IPS DF 6.9 (cell line): ENCODE measurements at regions not wholly inside any gene's neighbourhood (a gene's known extent, or its start where the extent isn't known, plus 50 kb on each side); places are given as distances from the start of the nearest gene placed in this dataset.

Experiments
- DNase-seq: peaks from one replicate; pipeline ENCODE4 v3.0.0-alpha.2; 2013; ENCODE audit warnings: low read depth, low spot score
- H3K27ac ChIP-seq: one replicate; pipeline ENCODE4 v1.5.1; 2013; ENCODE audit warnings: low read length, control low read depth
- H3K27me3 ChIP-seq: 2 replicates; pipeline ENCODE4 v1.6.1; 2013; ENCODE audit warnings: mild to moderate bottlenecking, low read length; ENCODE audit not compliant: control insufficient read depth, insufficient read depth
- H3K36me3 ChIP-seq: 2 replicates; pipeline ENCODE4 v1.6.1; 2013; ENCODE audit warnings: low read length; ENCODE audit not compliant: control insufficient read depth, insufficient read depth
- H3K4me1 ChIP-seq: 2 replicates; pipeline ENCODE4 v1.6.1; 2013; ENCODE audit warnings: low read length; ENCODE audit not compliant: control insufficient read depth, insufficient read depth
- H3K4me3 ChIP-seq: 2 replicates; pipeline ENCODE4 v1.5.1; 2013; ENCODE audit warnings: mild to moderate bottlenecking, low read length
- H3K9me3 ChIP-seq: 2 replicates; pipeline ENCODE4 v1.6.1; 2013; ENCODE audit warnings: low read length, inconsistent platforms; ENCODE audit not compliant: control insufficient read depth, insufficient read depth
- WGBS: extraction: QIAGEN DNeasy Blood & Tissue Kit; methylation state at CpG from one replicate; pipeline ENCODE4 v1.1.7; 2013; ENCODE audit warnings: mixed read lengths, missing lambda C conversion rate; ENCODE audit not compliant: insufficient read length, insufficient coverage; 5-methylcytosine and 5-hydroxymethylcytosine counted together

GRCh38 chr12:30415777-30416176 lies 279.9 kb downstream of the IPO8 start:
- Histone ChIP-seq H3K4me1 (no peaks in the 10 kb centered on the region), H3K36me3 (no peaks in the 10 kb centered on the region), H3K4me3 (no peak overlapping the region), H3K27me3 (no peaks in the 10 kb centered on the region), H3K27ac (no peak overlapping the region), H3K9me3 (peaks cover 2% of the 10 kb centered on the region; the same call in 1 of the 2 replicates)
- no peak for DNase-seq
- no CpG with 5 or more reads among the region's 4 CpGs for WGBS

GRCh38 chr12:30414507-30414906 lies 281.2 kb downstream of the IPO8 start:
- Histone ChIP-seq H3K9me3 (peaks cover 2% of the 10 kb centered on the region; the same call in 1 of the 2 replicates), H3K4me3 (no peak overlapping the region), H3K27me3 (no peaks in the 10 kb centered on the region), H3K4me1 (no peaks in the 10 kb centered on the region), H3K36me3 (no peaks in the 10 kb centered on the region), H3K27ac (no peak overlapping the region)
- DNase-seq, result no peak

DNA sequence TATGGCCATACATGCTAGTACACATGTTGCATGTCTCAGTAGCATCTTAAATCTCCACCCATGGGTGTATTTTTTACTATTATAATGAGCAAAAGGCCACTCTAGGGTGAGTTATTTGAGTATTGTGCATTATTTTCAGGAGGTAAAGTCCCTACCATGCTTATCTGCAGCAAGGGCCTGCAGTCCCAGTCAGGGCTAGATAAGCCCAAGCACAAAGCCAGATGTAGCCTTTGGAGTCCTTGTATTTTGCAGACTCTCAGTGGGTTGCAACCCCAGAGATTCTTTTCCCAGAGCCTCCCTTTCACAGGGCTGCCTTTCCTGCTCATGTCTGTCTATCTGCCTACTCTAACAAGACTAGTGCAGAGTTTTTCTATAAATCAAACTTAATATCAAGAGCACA lies 295.3 kb downstream of the IPO8 start:
- no peak for DNase-seq
- Histone ChIP-seq H3K27ac (no peak overlapping the region), H3K36me3 (no peaks in the 10 kb centered on the region), H3K27me3 (no peaks in the 10 kb centered on the region), H3K4me1 (no peaks in the 10 kb centered on the region), H3K4me3 (no peak overlapping the region), H3K9me3 (peaks cover 3% of the 10 kb centered on the region; the same call in 1 of the 2 replicates)

GRCh38 chr12:30399859-30400258 lies 295.8 kb downstream of the IPO8 start:
- no peak overlapping the region for H3K4me3 ChIP-seq
- H3K9me3 ChIP-seq, result peaks cover 3% of the 10 kb centered on the region; the same call in 1 of the 2 replicates
- no peaks in the 10 kb centered on the region for H3K27me3 ChIP-seq
- no peak for DNase-seq
- H3K36me3 ChIP-seq, result no peaks in the 10 kb centered on the region
- H3K27ac ChIP-seq, result no peak overlapping the region
- no CpG with 5 or more reads among the region's 2 CpGs for whole genome bisulfite sequencing
- no peaks in the 10 kb centered on the region for H3K4me1 ChIP-seq

DNA sequence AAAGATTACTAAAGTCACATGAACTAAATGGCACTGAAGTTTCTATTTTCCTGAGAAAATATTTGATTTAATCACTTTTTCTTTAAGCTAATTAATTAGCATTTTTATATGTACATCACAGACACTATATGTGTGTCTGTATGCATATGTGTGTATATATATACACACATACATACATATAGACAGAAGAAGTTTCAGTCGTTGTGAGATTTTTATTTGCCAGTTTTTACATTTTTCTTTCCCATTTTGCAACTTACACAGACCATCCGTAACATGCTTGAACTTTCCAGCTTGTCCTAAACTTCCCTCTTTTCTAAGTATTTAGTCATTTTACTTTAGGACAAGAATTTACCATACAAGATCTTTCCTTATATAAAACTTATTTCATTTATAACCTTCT lies 299.1 kb downstream of the IPO8 start:
- Histone ChIP-seq H3K4me1 (no peaks in the 10 kb centered on the region), H3K27ac (no peak overlapping the region), H3K27me3 (no peaks in the 10 kb centered on the region), H3K4me3 (no peak overlapping the region), H3K36me3 (no peaks in the 10 kb centered on the region), H3K9me3 (peaks cover 3% of the 10 kb centered on the region; the same call in 1 of the 2 replicates)
- no peak for DNase-seq
- WGBS, result no CpG with 5 or more reads among the region's 2 CpGs

- DNase-seq, result no peak
- H3K9me3 ChIP-seq, result peaks cover 3% of the 10 kb centered on the region; the same call in 1 of the 2 replicates
- no peaks in the 10 kb centered on the region for H3K27me3 ChIP-seq
- no CpG with 5 or more reads among the region's 3 CpGs for WGBS
- H3K4me3 ChIP-seq, result no peak overlapping the region
- no peaks in the 10 kb centered on the region for H3K4me1 ChIP-seq
- H3K36me3 ChIP-seq, result no peaks in the 10 kb centered on the region
- H3K27ac ChIP-seq, result no peak overlapping the region
Observed at GRCh38 chr12:30395190-30395589, 300.5 kb downstream of the IPO8 start.

DNA sequence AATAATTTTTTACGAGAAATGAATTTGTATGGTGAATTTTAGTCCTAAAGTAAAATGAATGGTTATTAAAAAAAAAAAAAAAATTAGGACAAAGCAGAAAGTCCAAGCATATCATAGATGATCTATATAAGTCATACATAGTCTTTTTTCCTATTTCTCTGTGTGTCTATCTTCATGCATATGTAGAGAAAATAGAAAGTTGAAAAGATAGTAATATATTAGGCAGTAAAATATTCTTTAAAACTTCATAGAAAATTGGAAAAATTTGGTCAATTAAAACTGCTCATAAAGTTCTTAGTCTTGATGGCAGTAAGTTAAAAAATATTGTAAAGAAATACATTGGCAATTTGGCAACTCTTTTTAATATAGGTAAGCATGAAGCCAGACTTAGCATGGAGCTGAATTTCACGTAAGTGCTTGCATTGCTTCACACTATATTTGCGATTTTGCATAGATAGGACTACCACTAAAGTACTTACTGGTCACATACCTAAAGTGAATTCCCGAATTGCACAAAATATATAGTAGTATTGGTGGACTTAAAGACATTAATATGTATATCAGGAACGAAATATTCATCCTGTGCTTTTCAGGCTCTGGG lies 303.8 kb downstream of the IPO8 start:
- DNase-seq, result no peak
- WGBS, result 100% methylated on average over 1 of the region's 5 CpGs
- Histone ChIP-seq H3K27ac (no peak overlapping the region), H3K36me3 (no peaks in the 10 kb centered on the region), H3K27me3 (no peaks in the 10 kb centered on the region), H3K9me3 (peaks cover 1% of the 10 kb centered on the region; the same call in 1 of the 2 replicates), H3K4me3 (no peak overlapping the region), H3K4me1 (no peaks in the 10 kb centered on the region)

GRCh38 chr12:30385706-30386105 lies 310.0 kb downstream of the IPO8 start:
- WGBS, result 100% methylated on average over 1 of the region's 4 CpGs

DNA sequence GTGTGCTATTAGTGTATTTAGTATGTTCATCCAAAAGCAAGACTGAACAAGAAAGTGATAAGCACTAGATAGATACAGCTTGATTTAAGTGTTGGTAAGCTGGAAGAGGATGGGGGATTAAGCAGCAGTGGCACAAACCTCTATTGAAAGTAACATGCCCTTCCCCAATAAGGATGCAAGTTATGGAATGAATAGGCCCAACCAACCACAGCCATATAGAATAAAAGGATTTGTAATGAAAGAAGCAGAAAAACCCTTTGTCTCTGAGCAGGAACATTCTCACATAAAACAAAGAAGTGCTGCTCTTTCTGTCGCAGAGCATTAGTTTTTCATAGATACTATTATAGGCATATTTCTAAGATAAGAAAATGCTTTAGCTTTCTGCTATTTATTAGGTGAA lies 310.7 kb downstream of the IPO8 start:
- Histone ChIP-seq H3K27ac (no peak overlapping the region), H3K4me3 (no peak overlapping the region), H3K4me1 (no peaks in the 10 kb centered on the region), H3K36me3 (no peaks in the 10 kb centered on the region), H3K27me3 (no peaks in the 10 kb centered on the region), H3K9me3 (no peaks in the 10 kb centered on the region; the same call in 1 of the 2 replicates)
- no CpG with 5 or more reads among the region's 1 CpG for WGBS
- DNase-seq, result no peak

More at GRCh38 chr12:30385706-30386105, 310.0 kb downstream of the IPO8 start:
- no peak overlapping the region for H3K4me3 ChIP-seq
- no peaks in the 10 kb centered on the region for H3K9me3 ChIP-seq
- no peaks in the 10 kb centered on the region for H3K27me3 ChIP-seq
- no peaks in the 10 kb centered on the region for H3K4me1 ChIP-seq
- no peak overlapping the region for H3K27ac ChIP-seq
- no peaks in the 10 kb centered on the region for H3K36me3 ChIP-seq
- no peak for DNase-seq

DNA sequence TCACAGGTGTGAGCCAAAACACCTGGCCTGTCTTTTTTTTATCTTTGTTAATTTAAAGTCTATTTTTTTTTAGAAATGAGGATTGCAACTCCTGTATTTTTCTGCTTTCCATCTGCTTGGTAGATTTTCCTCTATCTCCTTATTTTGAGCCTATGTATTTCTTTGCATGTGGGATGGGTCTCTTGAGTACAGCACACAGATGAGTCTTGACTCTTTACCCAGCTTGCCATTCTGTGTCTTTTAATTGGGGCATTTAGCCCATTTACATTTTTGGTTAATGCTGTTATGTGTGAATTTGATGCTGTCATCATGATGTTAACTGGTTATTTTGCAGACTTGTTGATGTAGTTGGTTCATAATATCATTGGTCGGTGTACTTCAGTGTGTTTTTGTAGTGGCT lies 317.4 kb downstream of the IPO8 start:
- Histone ChIP-seq H3K4me3 (no peak overlapping the region), H3K27ac (no peak overlapping the region), H3K27me3 (no peaks in the 10 kb centered on the region), H3K36me3 (no peaks in the 10 kb centered on the region), H3K9me3 (no peaks in the 10 kb centered on the region; the same call in 1 of the 2 replicates), H3K4me1 (no peaks in the 10 kb centered on the region)
- DNase-seq, result no peak
- WGBS, result no CpG with 5 or more reads among the region's 1 CpG

DNA sequence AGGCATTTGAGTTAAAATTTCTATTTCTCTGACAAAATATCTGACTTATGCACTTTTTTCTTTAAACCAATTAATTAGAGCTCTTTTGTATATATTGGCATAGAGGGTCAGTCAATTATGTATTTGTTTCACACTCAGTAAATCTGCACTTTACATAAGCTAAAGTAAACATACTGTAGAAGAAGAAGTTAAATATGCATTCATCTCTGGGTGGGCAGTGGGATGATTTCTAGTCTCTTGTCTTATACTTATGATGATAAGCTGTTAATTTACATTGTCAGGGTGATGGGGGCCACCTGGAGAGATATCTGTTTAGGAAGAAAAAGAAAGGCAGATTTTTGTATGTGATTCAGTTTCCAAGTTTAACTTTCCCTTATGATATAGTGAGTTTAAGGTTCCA lies 330.8 kb downstream of the IPO8 start:
- Histone ChIP-seq H3K4me1 (no peaks in the 10 kb centered on the region), H3K36me3 (no peaks in the 10 kb centered on the region), H3K27ac (no peak overlapping the region), H3K4me3 (no peak overlapping the region), H3K9me3 (peaks cover 1% of the 10 kb centered on the region; the same call in 1 of the 2 replicates), H3K27me3 (no peaks in the 10 kb centered on the region)
- DNase-seq, result no peak
